ENCODE measurements at regions not wholly inside any gene's neighbourhood (a gene's known extent, or its start where the extent isn't known, plus 50 kb on each side); places are given as distances from the start of the nearest gene placed in this dataset.

GRCh38 chr16:80300876-80301275, 239.9 kb upstream of the DYNLRB2 start:
- no peak for DNase-seq (ENCODE audit: low read depth, low spot score)

- no peak for DNase-seq (ENCODE audit: low read depth, low spot score)
These were observed 240.3 kb upstream of the DYNLRB2 start for GRCh38 chr16:80300456-80300855.

- DNase-seq (ENCODE audit: low read depth, low spot score) = no peak
These were observed 241.4 kb upstream of the DYNLRB2 start for GRCh38 chr16:80299416-80299815.

GRCh38 chr16:80298676-80299075, 242.1 kb upstream of the DYNLRB2 start:
- no peak for DNase-seq (ENCODE audit: low read depth, low spot score)

GRCh38 chr16:80296034-80296433, 244.8 kb upstream of the DYNLRB2 start:
- no peak for DNase-seq (ENCODE audit: low read depth, low spot score)

- DNase-seq (ENCODE audit: low read depth, low spot score) = no peak
These were observed 246.6 kb upstream of the DYNLRB2 start for GRCh38 chr16:80294172-80294571.

GRCh38 chr16:80288616-80289015, 252.2 kb upstream of the DYNLRB2 start:
- DNase-seq (ENCODE audit: low read depth, low spot score) = no peak

- DNase-seq (ENCODE audit: low read depth, low spot score) = no peak
These were observed 253.1 kb upstream of the DYNLRB2 start for GRCh38 chr16:80287674-80288073.

GRCh38 chr16:80285104-80285503, 255.7 kb upstream of the DYNLRB2 start:
- no peak for DNase-seq (ENCODE audit: low read depth, low spot score)

- no peak for DNase-seq (ENCODE audit: low read depth, low spot score)
These were observed 257.1 kb upstream of the DYNLRB2 start for GRCh38 chr16:80283466-80284392.

GRCh38 chr16:80280557-80280956, 260.2 kb upstream of the DYNLRB2 start:
- no peak for DNase-seq (ENCODE audit: low read depth, low spot score)

GRCh38 chr16:80279656-80280055, 261.1 kb upstream of the DYNLRB2 start:
- no peak for DNase-seq (ENCODE audit: low read depth, low spot score)

GRCh38 chr16:80277182-80277581, 263.6 kb upstream of the DYNLRB2 start:
- no peak for DNase-seq (ENCODE audit: low read depth, low spot score)

- DNase-seq (ENCODE audit: low read depth, low spot score) = no peak
These were observed 266.1 kb upstream of the DYNLRB2 start for GRCh38 chr16:80274576-80275191.

GRCh38 chr16:80273635-80274538, 266.9 kb upstream of the DYNLRB2 start:
- no peak for DNase-seq (ENCODE audit: low read depth, low spot score)

- no peak for DNase-seq (ENCODE audit: low read depth, low spot score)
These were observed 275.0 kb upstream of the DYNLRB2 start for GRCh38 chr16:80265624-80266306.

GRCh38 chr16:80263848-80264694, 276.7 kb upstream of the DYNLRB2 start:
- DNase-seq (ENCODE audit: low read depth, low spot score) = no peak

- no peak for DNase-seq (ENCODE audit: low read depth, low spot score)
These were observed 277.5 kb upstream of the DYNLRB2 start for GRCh38 chr16:80263181-80263823.

- DNase-seq (ENCODE audit: low read depth, low spot score) = no peak
These were observed 279.9 kb upstream of the DYNLRB2 start for GRCh38 chr16:80260906-80261311.

- DNase-seq (ENCODE audit: low read depth, low spot score) = no peak
These were observed 281.4 kb upstream of the DYNLRB2 start for GRCh38 chr16:80259290-80259805.

Measured in activated naive CD8-positive, alpha-beta T cell treated with anti-CD3 and anti-CD28 coated beads, Interleukin-2, amount 50 U/mL, for 16 hours (primary cell).